ENCODE measurements at regions not wholly inside any gene's neighbourhood (a gene's known extent, or its start where the extent isn't known, plus 50 kb on each side); places are given as distances from the start of the nearest gene placed in this dataset.
"Not testable (repeated sequence)": the region's sequence is repeated elsewhere in the genome, so short reads cannot be mapped to it uniquely, and the experiment has no call there.

GRCh38 chr2:144125751-144126150 lies 394.2 kb downstream of the ZEB2 start:
- no peak for DNase-seq (ENCODE audit: low spot score)

- DNase-seq (ENCODE audit: low spot score), result no peak
Measured at GRCh38 chr2:144124882-144125281, 395.0 kb downstream of the ZEB2 start.

- no peak for DNase-seq (ENCODE audit: low spot score)
Measured at GRCh38 chr2:144120487-144120886, 399.4 kb downstream of the ZEB2 start.

GRCh38 chr2:144117086-144117485 lies 402.8 kb downstream of the ZEB2 start:
- no peak for DNase-seq (ENCODE audit: low spot score)

GRCh38 chr2:144115739-144116291 lies 404.1 kb downstream of the ZEB2 start:
- no peak for DNase-seq (ENCODE audit: low spot score)

GRCh38 chr2:144114760-144115159 lies 405.2 kb downstream of the ZEB2 start:
- DNase-seq (ENCODE audit: low spot score), result no peak

GRCh38 chr2:144111437-144111836 lies 408.5 kb downstream of the ZEB2 start:
- DNase-seq (ENCODE audit: low spot score), result no peak

- not testable (repeated sequence) for DNase-seq (ENCODE audit: low spot score)
Measured at GRCh38 chr2:144106104-144106503, 413.8 kb downstream of the ZEB2 start.

GRCh38 chr2:144102386-144102785 lies 417.5 kb downstream of the ZEB2 start:
- no peak for DNase-seq (ENCODE audit: low spot score)

GRCh38 chr2:144099780-144100377 lies 420.0 kb downstream of the ZEB2 start:
- DNase-seq (ENCODE audit: low spot score), result no peak

- DNase-seq (ENCODE audit: low spot score), result no peak
Measured at GRCh38 chr2:144099340-144099739, 420.6 kb downstream of the ZEB2 start.

GRCh38 chr2:144097440-144098225 lies 422.3 kb downstream of the ZEB2 start:
- DNase-seq (ENCODE audit: low spot score), result no peak

GRCh38 chr2:144096531-144096930 lies 423.4 kb downstream of the ZEB2 start:
- no peak for DNase-seq (ENCODE audit: low spot score)

GRCh38 chr2:144094408-144095151 lies 425.3 kb downstream of the ZEB2 start:
- DNase-seq (ENCODE audit: low spot score), result no peak

- no peak for DNase-seq (ENCODE audit: low spot score)
Measured at GRCh38 chr2:144091622-144092021, 428.3 kb downstream of the ZEB2 start.

- no peak for DNase-seq (ENCODE audit: low spot score)
Measured at GRCh38 chr2:144088863-144089262, 431.1 kb downstream of the ZEB2 start.

- DNase-seq (ENCODE audit: low spot score), result no peak
Measured at GRCh38 chr2:144086965-144087364, 433.0 kb downstream of the ZEB2 start.

- DNase-seq (ENCODE audit: low spot score), result no peak
Measured at GRCh38 chr2:144085016-144085415, 434.9 kb downstream of the ZEB2 start.

GRCh38 chr2:144084114-144084661 lies 435.7 kb downstream of the ZEB2 start:
- DNase-seq (ENCODE audit: low spot score), result no peak

- DNase-seq (ENCODE audit: low spot score), result no peak
Measured at GRCh38 chr2:144083211-144083610, 436.7 kb downstream of the ZEB2 start.

- DNase-seq (ENCODE audit: low spot score), result no peak
Measured at GRCh38 chr2:144082777-144083176, 437.1 kb downstream of the ZEB2 start.

- DNase-seq (ENCODE audit: low spot score), result no peak
Measured at GRCh38 chr2:144082327-144082726, 437.6 kb downstream of the ZEB2 start.
